ENCODE measurements at regions not wholly inside any gene's neighbourhood (a gene's known extent, or its start where the extent isn't known, plus 50 kb on each side); places are given as distances from the start of the nearest gene placed in this dataset.

GRCh38 chr17:73815474-73815873 is 171.2 kb upstream of the SDK2 start:
- DNase-seq (ENCODE audit: low read depth): no peak

- DNase-seq (ENCODE audit: low read depth): no peak
Observed at GRCh38 chr17:73819440-73820395, 175.5 kb upstream of the SDK2 start.

DNA sequence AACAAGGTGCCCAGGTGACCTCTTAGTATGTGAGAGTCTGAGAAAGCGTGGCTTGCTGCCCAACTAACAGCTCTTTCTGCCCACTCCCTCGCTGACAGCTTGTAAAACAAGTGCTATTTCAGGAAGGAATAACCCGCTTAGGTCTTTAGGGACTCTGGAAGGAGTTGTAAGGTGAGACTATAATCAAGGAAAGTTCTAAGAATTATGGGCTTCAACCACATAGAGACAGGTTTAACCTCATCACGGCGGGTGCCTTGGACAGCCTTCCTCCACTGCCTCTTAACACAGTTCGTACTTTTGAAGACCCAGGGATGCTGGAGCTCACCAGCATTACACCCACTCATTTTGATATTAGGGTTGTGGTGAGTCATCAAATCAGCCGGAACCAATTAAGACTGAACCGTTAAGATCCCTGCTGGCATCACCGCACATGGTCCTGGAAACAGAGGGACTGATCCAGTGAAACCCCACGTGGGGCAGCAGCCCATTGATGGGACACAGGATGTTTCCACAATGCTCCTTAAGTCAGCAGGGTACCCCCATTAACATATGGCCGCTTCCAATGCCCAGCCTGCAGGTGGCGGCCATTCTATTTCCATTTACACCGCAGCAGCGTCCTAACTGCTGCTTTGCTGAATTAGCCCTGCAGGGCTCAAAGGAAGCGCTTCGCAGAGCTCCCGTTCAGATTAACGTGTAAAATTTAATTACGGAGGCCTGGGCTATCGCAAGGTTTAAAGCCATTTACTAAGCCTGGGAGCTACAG is 176.6 kb upstream of the SDK2 start:
- DNase-seq (ENCODE audit: low read depth): no peak

DNA sequence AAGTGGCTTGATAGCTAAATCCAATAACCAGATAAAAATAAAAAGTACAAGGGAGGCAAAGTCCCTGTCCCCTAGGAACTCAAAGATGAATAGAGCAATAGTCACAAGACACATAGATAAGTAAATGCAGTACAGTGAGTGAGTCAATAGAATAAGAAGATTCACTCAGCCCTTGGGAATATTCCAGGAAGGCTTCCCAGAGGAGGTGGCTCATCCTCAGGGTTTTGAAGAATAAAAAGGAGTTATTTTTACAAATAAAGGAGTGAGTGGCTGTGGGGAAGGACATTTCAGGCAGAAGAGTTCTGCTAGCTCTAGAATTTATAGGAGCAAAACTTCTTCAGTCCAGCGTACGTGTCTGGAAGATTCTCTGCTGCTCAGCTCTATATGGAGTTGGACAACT is 177.4 kb upstream of the SDK2 start:
- DNase-seq (ENCODE audit: low read depth): no peak

GRCh38 chr17:73822371-73822770 is 178.1 kb upstream of the SDK2 start:
- no peak for DNase-seq (ENCODE audit: low read depth)

DNA sequence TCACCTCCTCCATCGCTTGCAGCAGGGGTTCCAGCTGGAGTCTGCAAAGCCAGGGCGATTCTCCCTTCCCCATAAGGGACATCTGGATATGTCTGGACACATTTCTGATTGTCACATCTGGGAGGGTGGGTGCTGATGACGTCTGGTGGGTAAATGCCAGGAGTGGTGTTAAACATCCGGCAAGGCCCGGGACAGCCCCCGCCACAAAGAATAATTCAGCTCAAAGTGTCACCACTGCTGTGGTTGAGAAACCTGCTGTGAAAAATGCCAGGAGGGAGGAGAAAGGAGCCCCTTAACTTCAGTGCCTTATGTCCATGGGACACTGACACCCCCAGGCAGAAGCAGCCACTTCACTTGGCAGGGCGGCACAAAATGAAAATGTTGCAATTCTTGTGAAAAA is 179.4 kb upstream of the SDK2 start:
- no peak for DNase-seq (ENCODE audit: low read depth)

DNA sequence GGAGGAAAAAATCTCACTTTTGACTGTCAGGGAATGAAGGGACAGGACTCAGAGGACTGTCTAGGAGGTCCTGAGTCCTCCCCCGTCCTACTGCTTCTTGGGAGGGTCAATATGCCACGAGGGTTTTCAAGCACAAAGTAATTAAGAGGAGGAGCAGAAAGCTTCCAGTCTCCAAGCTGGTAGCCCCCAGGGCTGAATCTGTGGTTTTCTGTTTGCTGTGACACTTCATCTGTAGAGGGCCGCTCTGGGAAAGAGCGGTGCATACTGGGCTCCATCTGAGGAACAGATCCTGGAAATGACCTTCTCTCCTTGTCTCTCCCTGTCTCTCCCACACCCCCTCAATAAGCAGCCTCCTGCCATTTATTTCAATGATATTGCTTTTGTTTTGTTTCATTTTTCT is 180.1 kb upstream of the SDK2 start:
- no peak for DNase-seq (ENCODE audit: low read depth)

GRCh38 chr17:73826181-73826871 is 182.1 kb upstream of the SDK2 start:
- DNase-seq (ENCODE audit: low read depth): no peak

DNA sequence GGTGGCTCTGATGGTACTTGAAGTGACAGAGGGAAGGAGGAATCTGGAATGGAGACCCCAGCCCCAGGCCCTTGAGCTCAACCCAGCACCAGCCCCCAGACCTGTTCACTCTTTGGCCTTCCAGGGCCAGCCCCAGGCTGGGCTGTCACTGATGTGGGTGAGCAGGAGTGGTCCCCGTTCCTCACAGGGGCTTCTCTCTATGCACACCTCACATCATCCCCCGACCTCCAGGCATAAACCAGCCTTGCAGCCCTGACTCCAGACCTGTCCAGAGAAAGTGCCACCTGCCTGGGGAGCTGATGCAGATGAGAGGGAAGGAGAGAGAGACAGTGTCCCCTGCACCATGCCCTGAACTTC is 182.6 kb upstream of the SDK2 start:
- DNase-seq (ENCODE audit: low read depth): no peak

- no peak for DNase-seq (ENCODE audit: low read depth)
Observed at GRCh38 chr17:73827627-73828291, 183.5 kb upstream of the SDK2 start.

DNA sequence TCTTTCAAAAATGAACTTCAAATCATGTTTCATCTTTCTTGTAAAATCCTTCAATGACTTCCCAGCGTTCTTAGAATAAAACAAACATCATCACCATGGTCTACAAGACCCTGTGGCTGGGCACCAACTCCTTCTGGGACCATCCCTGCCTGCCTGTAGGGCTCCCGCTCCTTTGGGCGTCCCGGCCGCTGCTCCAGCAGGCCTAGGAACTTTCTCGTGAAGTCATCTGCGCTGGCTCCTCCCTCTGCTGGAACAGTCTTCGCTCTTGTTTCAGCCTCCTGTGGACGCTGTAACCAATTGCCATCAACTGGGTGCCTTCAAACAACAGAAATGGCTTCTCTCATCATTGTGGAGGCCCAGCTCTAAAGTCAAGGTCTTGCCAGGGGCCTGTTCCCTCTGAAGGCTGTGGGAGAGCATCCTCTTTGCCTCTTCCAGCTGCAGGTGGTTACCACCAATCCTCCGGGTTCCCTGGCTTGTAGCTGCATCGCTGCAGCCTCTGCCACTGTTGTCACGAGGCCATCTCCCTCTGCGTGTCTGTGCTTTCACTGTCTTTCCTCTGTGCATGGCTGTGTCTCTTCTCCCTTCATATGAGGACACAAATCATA is 185.5 kb upstream of the SDK2 start:
- DNase-seq (ENCODE audit: low read depth): no peak

DNA sequence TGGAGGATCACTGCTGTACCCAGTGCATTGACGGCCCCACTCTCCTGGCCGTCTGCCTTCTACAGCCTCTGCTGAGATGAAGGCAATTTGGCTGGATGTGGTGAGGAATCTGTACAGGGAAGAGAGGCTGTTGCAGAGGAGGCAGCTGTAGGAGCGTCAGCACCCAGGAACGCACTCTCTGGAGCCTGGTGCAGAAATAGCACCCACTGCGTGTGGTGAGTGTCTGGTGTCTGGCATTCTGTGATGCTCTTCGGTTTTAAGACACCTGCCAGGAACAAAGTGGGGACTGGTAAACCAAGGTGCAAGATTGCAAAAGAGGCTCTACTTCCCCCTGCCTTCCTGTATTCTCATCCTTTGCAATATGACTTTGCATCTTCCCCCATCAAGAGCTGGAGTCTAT is 187.5 kb upstream of the SDK2 start:
- DNase-seq (ENCODE audit: low read depth): no peak

DNA sequence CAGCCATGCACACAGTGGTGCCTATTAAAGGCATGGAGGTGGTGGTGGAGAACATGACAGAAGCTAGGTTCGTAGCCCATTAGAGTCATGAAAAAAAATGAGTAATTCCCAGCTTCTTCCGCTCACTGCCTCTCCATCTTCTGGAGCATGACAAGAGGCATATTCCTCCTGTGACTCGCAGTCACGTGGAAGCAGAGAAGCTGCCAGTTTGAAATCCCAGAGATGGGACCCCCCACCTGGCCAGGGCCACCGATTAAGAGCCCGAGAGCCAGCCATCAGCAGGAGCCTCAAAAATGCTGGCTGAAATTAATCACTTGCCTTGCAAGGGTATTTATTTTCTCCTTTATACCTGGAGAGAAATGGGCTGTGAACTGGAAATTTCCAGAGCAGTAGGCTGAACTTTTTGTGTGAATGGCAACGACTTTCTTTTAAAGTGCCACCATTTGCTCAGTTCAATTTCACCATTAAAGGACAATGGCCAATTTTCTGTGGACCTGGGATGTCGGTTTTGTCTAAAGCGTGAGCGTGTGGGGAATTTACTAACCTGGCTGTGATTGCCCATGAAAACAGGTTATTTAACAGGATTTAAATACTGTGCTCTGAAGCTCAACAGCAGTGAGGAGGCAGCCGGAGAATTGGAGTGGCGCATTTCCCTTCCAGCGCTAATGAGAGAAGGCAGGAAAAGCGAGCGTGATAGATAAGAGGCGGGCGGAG is 189.7 kb upstream of the SDK2 start:
- DNase-seq (ENCODE audit: low read depth): no peak

GRCh38 chr17:73834684-73835343 is 190.6 kb upstream of the SDK2 start:
- DNase-seq (ENCODE audit: low read depth): no peak

DNA sequence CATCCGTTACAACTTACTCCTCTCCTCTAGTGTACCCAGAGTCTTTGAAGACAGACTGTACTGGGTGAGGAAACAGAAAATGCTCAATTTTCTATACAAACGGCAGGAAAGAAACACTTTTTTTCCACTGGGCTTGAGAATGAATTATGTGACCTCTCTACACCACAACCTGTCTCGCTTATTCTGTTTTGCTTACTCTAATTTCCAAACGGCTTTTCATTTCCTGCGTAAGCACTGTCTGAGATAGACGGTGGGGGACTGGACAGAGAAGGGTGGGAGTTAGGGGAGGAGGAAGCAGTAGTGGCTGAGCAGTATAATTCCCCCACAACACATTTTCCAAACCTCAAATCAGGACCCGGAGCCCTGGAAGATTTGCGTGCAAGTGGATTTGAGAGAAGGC is 191.4 kb upstream of the SDK2 start:
- no peak for DNase-seq (ENCODE audit: low read depth)

GRCh38 chr17:73838815-73839214 is 194.6 kb upstream of the SDK2 start:
- DNase-seq (ENCODE audit: low read depth): no peak

GRCh38 chr17:73840829-73841228 is 196.6 kb upstream of the SDK2 start:
- no peak for DNase-seq (ENCODE audit: low read depth)

GRCh38 chr17:73841431-73842060 is 197.3 kb upstream of the SDK2 start:
- no peak for DNase-seq (ENCODE audit: low read depth)

GRCh38 chr17:73847952-73848351 is 203.7 kb upstream of the SDK2 start:
- no peak for DNase-seq (ENCODE audit: low read depth)

DNA sequence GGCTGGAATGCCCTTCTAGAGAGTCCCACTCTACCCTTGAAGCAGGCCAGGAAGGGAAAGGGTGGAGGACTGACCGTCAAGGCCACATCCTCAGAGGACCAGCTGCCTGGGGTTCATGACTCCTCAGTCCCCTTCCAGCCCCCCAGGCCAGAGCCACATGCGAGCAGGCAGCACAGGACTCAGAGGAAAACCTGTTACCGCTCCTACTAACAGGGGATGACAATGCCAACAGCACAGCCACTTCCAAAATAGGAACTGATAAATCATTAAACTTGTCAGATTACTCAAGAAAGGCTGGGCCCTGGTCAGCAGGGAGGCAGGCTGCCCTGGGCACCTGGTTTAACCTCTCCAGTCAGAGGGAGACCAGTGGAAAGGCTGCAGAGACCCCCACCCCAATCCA is 206.2 kb upstream of the SDK2 start:
- DNase-seq (ENCODE audit: low read depth): no peak

Measured in stimulated activated CD8-positive, alpha-beta memory T cell treated with anti-CD3 and anti-CD28 coated beads, Interleukin-4, amount 100 ng/mL, for 24 hours (primary cell).